GM23248 (cell line): ENCODE measurements at regions not wholly inside any gene's neighbourhood (a gene's known extent, or its start where the extent isn't known, plus 50 kb on each side); places are given as distances from the start of the nearest gene placed in this dataset.
"Not testable (repeated sequence)": the region's sequence is repeated elsewhere in the genome, so short reads cannot be mapped to it uniquely, and the experiment has no call there.

Experiments
- EZH2 ChIP-seq: fragments of 200-600 bp; sonication (generic); IDR thresholded peaks from 2 replicates; pipeline ENCODE4 v1.6.1; 2018; ENCODE audit warnings: antibody characterized with exemption, mild to moderate bottlenecking; ENCODE audit not compliant: insufficient read depth, poor library complexity, severe bottlenecking
- EZH2phosphoT487 ChIP-seq: fragments of 200-600 bp; sonication (generic); IDR thresholded peaks from 2 replicates; pipeline ENCODE4 v1.6.1; 2018; ENCODE audit warnings: antibody characterized with exemption, moderate library complexity, mild to moderate bottlenecking, low read depth; ENCODE audit not compliant: insufficient read depth

GRCh38 chr21:14009990-14010389 lies 200.8 kb downstream of the LIPI start:
- not testable (repeated sequence) for TF ChIP-seq EZH2, EZH2phosphoT487
